GM12878 (cell line): ENCODE measurements at regions not wholly inside any gene's neighbourhood (a gene's known extent, or its start where the extent isn't known, plus 50 kb on each side); places are given as distances from the start of the nearest gene placed in this dataset.
A peak's percentile ranks its signal among the peaks of the same experiment; 100 is the strongest.

Experiments used
- ATAC-seq: fragments of 200-7000 bp; cut with Tn5 transposase; 3 replicates; pipeline ENCODE4 v1.9.1; 2020; ENCODE audit warnings: mild to moderate bottlenecking, moderate library complexity
- BruUV-seq: library from RNA; stranded (reverse); fragments of 400-500 nt; replicated peaks from 2 replicates; lab custom pipeline; 2021; lab: Mats Ljungman, UMichigan
- CTCF ChIA-PET: fragments of 300-600 bp; sonication (Branson Sonifier 250); formaldehyde crosslinking; extraction: SDS; loops from one replicate; lab custom pipeline; 2021; ENCODE audit warnings: inconsistent platforms; lab: Yijun Ruan, JAX
- POLR2A ChIA-PET: fragments of 350-600 bp; formaldehyde crosslinking; extraction: SDS; loops from one replicate; lab custom pipeline; 2021; ENCODE audit warnings: inconsistent platforms; lab: Charles Lee
- RAD21 ChIA-PET: fragments of 300-600 bp; sonication (Branson Sonifier 250); formaldehyde crosslinking; loops from one replicate; lab custom pipeline; 2023; ENCODE audit warnings: antibody characterized with exemption; ENCODE audit not compliant: unreplicated experiment; lab: Charles Lee
- SMC1A ChIA-PET: fragments of 300-600 bp; sonication (Branson Sonifier 250); formaldehyde crosslinking; loops from one replicate; lab custom pipeline; 2023; ENCODE audit not compliant: unreplicated experiment, uncharacterized antibody; lab: Charles Lee
- DNase-seq: peaks from one replicate; pipeline ENCODE4 v3.0.0-alpha.2; 2011; ENCODE audit warnings: low read depth, low spot score
- FAIRE-seq: peaks from 3 replicates; lab custom pipeline; 2011; peaks lifted over from hg19 to GRCh38; lab: Jason Lieb, UNC
- H2AFZ ChIP-seq: 2 replicates; pipeline ENCODE4 v1.6.0; 2011; ENCODE audit warnings: low read depth, low read length, control low read depth; ENCODE audit not compliant: control insufficient read depth
- H3K27ac ChIP-seq: 2 replicates; pipeline ENCODE4 v1.5.1; 2011; ENCODE audit warnings: control low read depth; ENCODE audit not compliant: control insufficient read depth, insufficient read depth
- H3K27me3 ChIP-seq, 2 experiments: replicated peaks in 1 of 2; 2 replicates each; pipeline versions ENCODE4 v1.6.0 to v1.6.1; 2011; ENCODE audit warnings: low read length in 1 of 2; ENCODE audit not compliant: control insufficient read depth in 2 of 2, insufficient read depth in 2 of 2
- H3K36me3 ChIP-seq, 2 experiments: 2 replicates each; pipeline ENCODE4 v1.5.1; 2011; ENCODE audit warnings: low read length in 1 of 2; ENCODE audit not compliant: control insufficient read depth in 2 of 2, insufficient read depth in 2 of 2
- H3K4me1 ChIP-seq: 2 replicates; pipeline ENCODE4 v1.6.1; 2011; ENCODE audit warnings: mild to moderate bottlenecking, low read length, moderate library complexity, mixed read lengths; ENCODE audit not compliant: control insufficient read depth, insufficient read depth
- H3K4me2 ChIP-seq: 2 replicates; pipeline ENCODE4 v1.6.0; 2011; ENCODE audit warnings: control low read depth; ENCODE audit not compliant: control insufficient read depth, insufficient read depth
- H3K4me3 ChIP-seq: fragments of 200-600 bp; sonication (generic); 2 replicates; pipeline ENCODE4 v1.5.1; 2016
- H3K79me2 ChIP-seq: 2 replicates; pipeline ENCODE4 v1.6.0; 2011; ENCODE audit warnings: low read length; ENCODE audit not compliant: control insufficient read depth, insufficient read depth
- H3K9ac ChIP-seq: 2 replicates; pipeline ENCODE4 v1.8.0; 2011; ENCODE audit warnings: low read length, control low read depth, mixed read lengths; ENCODE audit not compliant: control insufficient read depth, insufficient read depth
- H3K9me3 ChIP-seq: replicated peaks from 3 replicates; pipeline ENCODE4 v1.5.1; 2011; ENCODE audit warnings: mild to moderate bottlenecking, low read length; ENCODE audit not compliant: control insufficient read depth, insufficient read depth
- H4K20me1 ChIP-seq: 2 replicates; pipeline ENCODE4 v1.6.0; 2011; ENCODE audit not compliant: control insufficient read depth, insufficient read depth
- CREM ChIP-seq: IDR thresholded peaks from 2 replicates; pipeline ENCODE4 v1.6.1; 2014; ENCODE audit warnings: antibody characterized with exemption, low read depth
- IKZF1 ChIP-seq: fragments of 450-650 bp; conservative IDR thresholded peaks from 2 replicates; pipeline ENCODE4 v1.6.1; 2017; ENCODE audit warnings: antibody characterized with exemption, mild to moderate bottlenecking
- JUND ChIP-seq: IDR thresholded peaks from 2 replicates; pipeline ENCODE4 v1.6.1; 2012; ENCODE audit warnings: low read depth, mild to moderate bottlenecking, low read length, improper control_type of control experiment, moderate library complexity
- SPI1 ChIP-seq: IDR thresholded peaks from 2 replicates; pipeline ENCODE4 v1.6.1; 2011; ENCODE audit warnings: low read depth, mild to moderate bottlenecking, low read length, moderate library complexity, borderline replicate concordance; ENCODE audit not compliant: insufficient read depth
- TAF1 ChIP-seq: IDR thresholded peaks from 2 replicates; pipeline ENCODE4 v1.6.1; 2011; ENCODE audit warnings: mild to moderate bottlenecking, low read depth, low read length, borderline replicate concordance
- WGBS: methylation state at CpG from one replicate; pipeline ENCODE4 v1.1.6; 2016; ENCODE audit warnings: low lambda C conversion rate; ENCODE audit not compliant: insufficient replicate concordance, insufficient coverage; ENCODE audit errors: missing lambda C conversion rate; 5-methylcytosine and 5-hydroxymethylcytosine counted together
- in situ Hi-C: fragments of 300-500 bp; cut with MboI; formaldehyde crosslinking; loops from 9 replicates; pipeline ENCODE4 v1.14.3; 2018; ENCODE audit warnings: mixed read lengths
- intact Hi-C: fragments of 100-400 bp; cut with micrococcal nuclease; formaldehyde crosslinking; loops from one replicate; pipeline ENCODE4 v1.14.2; 2022; ENCODE audit not compliant: unreplicated experiment

DNA sequence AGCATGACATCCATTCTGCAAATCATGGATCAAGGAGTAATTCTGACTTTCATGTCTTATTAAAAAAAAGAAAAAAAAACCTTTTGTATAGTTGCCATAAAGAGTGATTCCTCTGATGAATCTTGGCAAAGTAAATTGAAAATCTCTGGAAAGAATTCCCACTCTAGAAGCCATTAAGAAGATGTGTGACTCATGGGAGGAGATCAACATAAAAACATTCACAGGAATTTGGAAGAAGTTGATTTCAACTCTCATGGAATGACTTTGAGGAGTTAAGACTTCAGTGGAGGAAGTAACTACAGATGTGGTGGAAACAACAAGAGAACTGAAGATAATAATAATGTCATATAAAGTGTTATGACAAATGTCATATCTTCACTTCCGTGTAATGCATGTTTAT, 204.2 kb downstream of the PABPC4L start (continued):
- TF ChIP-seq JUND = no peak
- no peak for TF ChIP-seq IKZF1

DNA sequence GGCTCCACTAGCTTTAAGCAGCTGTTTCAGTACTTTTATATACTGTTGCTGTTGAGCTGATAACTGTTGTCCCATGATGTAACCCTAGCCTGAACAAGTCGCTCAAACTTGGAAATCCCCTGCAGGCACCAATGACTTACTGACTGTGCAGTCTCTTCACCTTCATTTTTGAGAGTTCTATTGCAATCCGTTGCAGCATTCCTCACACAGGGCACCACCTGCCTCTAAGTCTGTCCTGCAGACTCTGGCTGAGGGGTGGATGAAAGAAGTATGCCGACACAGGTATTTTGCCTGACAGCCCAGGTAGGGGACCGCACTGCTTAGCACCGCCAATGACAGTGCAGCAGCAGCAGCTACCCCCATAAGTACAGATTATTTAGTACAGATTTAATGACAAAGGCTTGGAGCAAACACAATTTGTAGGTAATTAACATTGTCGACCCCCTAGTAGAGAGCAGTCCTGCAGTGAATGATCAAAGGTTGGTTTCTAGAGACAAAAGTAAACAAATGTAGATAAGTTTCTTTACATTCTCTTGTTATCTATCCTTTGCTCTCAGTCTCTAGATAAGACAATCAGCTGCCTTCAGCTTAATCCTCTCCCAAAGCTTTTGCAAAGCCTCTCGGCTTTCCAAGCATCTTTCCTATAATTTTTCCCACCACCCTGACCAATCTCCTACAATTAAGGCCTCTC, 205.0 kb downstream of the PABPC4L start:
- TF ChIP-seq CREM (no peak), SPI1 (no peak), TAF1 (no peak)
- TF ChIP-seq, all 136 proteins: peak for 0
- no peak overlapping the region for H3K9ac ChIP-seq
- SMC1A ChIA-PET = interaction anchor here (1.1 kb wide), 1 partner anchor 250 kb away, joined by 3 read pairs; no protein-coding TSS in a partner anchor
- DNase-seq = no peak
- no peak overlapping the region for H3K4me3 ChIP-seq
- no peaks in the 10 kb centered on the region for H3K36me3 ChIP-seq
- CTCF ChIA-PET = no interaction called here
- 33% methylated on average over 7 of the region's 7 CpGs for WGBS
- intact Hi-C loops = no loop called here
- H4K20me1 ChIP-seq = no peaks in the 10 kb centered on the region
- H3K27ac ChIP-seq = no peak overlapping the region
- H3K79me2 ChIP-seq = no peaks in the 10 kb centered on the region
- FAIRE-seq = no peak
- in situ Hi-C loops = no loop called here
- H2AFZ ChIP-seq = no peak overlapping the region
- RAD21 ChIA-PET = no interaction called here
- ATAC-seq = peak; percentile 74
- no TSS peak for BruUV-seq
- H3K4me1 ChIP-seq = no peaks in the 10 kb centered on the region
- POLR2A ChIA-PET = no interaction called here
- H3K27me3 ChIP-seq = no peaks in the 10 kb centered on the region
- no peaks in the 10 kb centered on the region for H3K9me3 ChIP-seq
- H3K4me2 ChIP-seq = no peak overlapping the region
